NCI-H2227 (cell line): ENCODE measurements at regions not wholly inside any gene's neighbourhood (a gene's known extent, or its start where the extent isn't known, plus 50 kb on each side); places are given as distances from the start of the nearest gene placed in this dataset.
A peak's percentile ranks its signal among the peaks of the same experiment; 100 is the strongest.

Source experiments
- DNase-seq: peaks from one replicate; lab custom pipeline; 2025; ENCODE audit not compliant: unreplicated experiment; lab: John Stamatoyannopoulos, UW

- DNase-seq = no peak
Measured at GRCh38 chr1:25061261-25061995, 131.4 kb upstream of the RUNX3 start.

- no peak for DNase-seq
Measured at GRCh38 chr1:25057188-25057587, 127.1 kb upstream of the RUNX3 start.

GRCh38 chr1:25056536-25056935 is 126.5 kb upstream of the RUNX3 start:
- DNase-seq = no peak

- DNase-seq = no peak
Measured at GRCh38 chr1:25055961-25056360, 125.9 kb upstream of the RUNX3 start.

- DNase-seq = no peak
Measured at GRCh38 chr1:25055324-25055780, 125.3 kb upstream of the RUNX3 start.

- DNase-seq = peak; percentile 44
Measured at GRCh38 chr1:25054526-25055323, 124.6 kb upstream of the RUNX3 start.

- no peak for DNase-seq
Measured at GRCh38 chr1:25053576-25054250, 123.6 kb upstream of the RUNX3 start.

GRCh38 chr1:25051906-25052305 is 121.8 kb upstream of the RUNX3 start:
- DNase-seq = no peak

- DNase-seq = no peak
Measured at GRCh38 chr1:25051504-25051903, 121.4 kb upstream of the RUNX3 start.

- no peak for DNase-seq
Measured at GRCh38 chr1:25050165-25050564, 120.1 kb upstream of the RUNX3 start.

GRCh38 chr1:25049190-25049589 is 119.1 kb upstream of the RUNX3 start:
- no peak for DNase-seq

- DNase-seq = no peak
Measured at GRCh38 chr1:25048728-25049127, 118.7 kb upstream of the RUNX3 start.

- no peak for DNase-seq
Measured at GRCh38 chr1:25047506-25048240, 117.6 kb upstream of the RUNX3 start.

GRCh38 chr1:25046194-25046532 is 116.1 kb upstream of the RUNX3 start:
- no peak for DNase-seq

GRCh38 chr1:25045480-25046193 is 115.6 kb upstream of the RUNX3 start:
- DNase-seq = no peak

GRCh38 chr1:25043228-25043580 is 113.1 kb upstream of the RUNX3 start:
- no peak for DNase-seq

GRCh38 chr1:25042331-25043227 is 112.5 kb upstream of the RUNX3 start:
- DNase-seq = no peak

- DNase-seq = no peak
Measured at GRCh38 chr1:25041916-25042315, 111.8 kb upstream of the RUNX3 start.

- no peak for DNase-seq
Measured at GRCh38 chr1:25040122-25040685, 110.1 kb upstream of the RUNX3 start.
